GM12878 (cell line): ENCODE measurements at regions not wholly inside any gene's neighbourhood (a gene's known extent, or its start where the extent isn't known, plus 50 kb on each side); places are given as distances from the start of the nearest gene placed in this dataset.

Experiments used
- ATAC-seq: fragments of 200-7000 bp; cut with Tn5 transposase; 3 replicates; pipeline ENCODE4 v1.9.1; 2020; ENCODE audit warnings: mild to moderate bottlenecking, moderate library complexity
- BruUV-seq: library from RNA; stranded (reverse); fragments of 400-500 nt; replicated peaks from 2 replicates; lab custom pipeline; 2021; lab: Mats Ljungman, UMichigan
- CTCF ChIA-PET: fragments of 300-600 bp; sonication (Branson Sonifier 250); formaldehyde crosslinking; extraction: SDS; loops from one replicate; lab custom pipeline; 2021; ENCODE audit warnings: inconsistent platforms; lab: Yijun Ruan, JAX
- POLR2A ChIA-PET: fragments of 350-600 bp; formaldehyde crosslinking; extraction: SDS; loops from one replicate; lab custom pipeline; 2021; ENCODE audit warnings: inconsistent platforms; lab: Charles Lee
- RAD21 ChIA-PET: fragments of 300-600 bp; sonication (Branson Sonifier 250); formaldehyde crosslinking; loops from one replicate; lab custom pipeline; 2023; ENCODE audit warnings: antibody characterized with exemption; ENCODE audit not compliant: unreplicated experiment; lab: Charles Lee
- SMC1A ChIA-PET: fragments of 300-600 bp; sonication (Branson Sonifier 250); formaldehyde crosslinking; loops from one replicate; lab custom pipeline; 2023; ENCODE audit not compliant: unreplicated experiment, uncharacterized antibody; lab: Charles Lee
- DNase-seq: peaks from one replicate; pipeline ENCODE4 v3.0.0-alpha.2; 2011; ENCODE audit warnings: low read depth, low spot score
- FAIRE-seq: peaks from 3 replicates; lab custom pipeline; 2011; peaks lifted over from hg19 to GRCh38; lab: Jason Lieb, UNC
- H2AFZ ChIP-seq: 2 replicates; pipeline ENCODE4 v1.6.0; 2011; ENCODE audit warnings: low read depth, low read length, control low read depth; ENCODE audit not compliant: control insufficient read depth
- H3K27ac ChIP-seq: 2 replicates; pipeline ENCODE4 v1.5.1; 2011; ENCODE audit warnings: control low read depth; ENCODE audit not compliant: control insufficient read depth, insufficient read depth
- H3K27me3 ChIP-seq, 2 experiments: replicated peaks in 1 of 2; 2 replicates each; pipeline versions ENCODE4 v1.6.0 to v1.6.1; 2011; ENCODE audit warnings: low read length in 1 of 2; ENCODE audit not compliant: control insufficient read depth in 2 of 2, insufficient read depth in 2 of 2
- H3K36me3 ChIP-seq, 2 experiments: 2 replicates each; pipeline ENCODE4 v1.5.1; 2011; ENCODE audit warnings: low read length in 1 of 2; ENCODE audit not compliant: control insufficient read depth in 2 of 2, insufficient read depth in 2 of 2
- H3K4me1 ChIP-seq: 2 replicates; pipeline ENCODE4 v1.6.1; 2011; ENCODE audit warnings: mild to moderate bottlenecking, low read length, moderate library complexity, mixed read lengths; ENCODE audit not compliant: control insufficient read depth, insufficient read depth
- H3K4me2 ChIP-seq: 2 replicates; pipeline ENCODE4 v1.6.0; 2011; ENCODE audit warnings: control low read depth; ENCODE audit not compliant: control insufficient read depth, insufficient read depth
- H3K4me3 ChIP-seq: fragments of 200-600 bp; sonication (generic); 2 replicates; pipeline ENCODE4 v1.5.1; 2016
- H3K79me2 ChIP-seq: 2 replicates; pipeline ENCODE4 v1.6.0; 2011; ENCODE audit warnings: low read length; ENCODE audit not compliant: control insufficient read depth, insufficient read depth
- H3K9ac ChIP-seq: 2 replicates; pipeline ENCODE4 v1.8.0; 2011; ENCODE audit warnings: low read length, control low read depth, mixed read lengths; ENCODE audit not compliant: control insufficient read depth, insufficient read depth
- H3K9me3 ChIP-seq: replicated peaks from 3 replicates; pipeline ENCODE4 v1.5.1; 2011; ENCODE audit warnings: mild to moderate bottlenecking, low read length; ENCODE audit not compliant: control insufficient read depth, insufficient read depth
- H4K20me1 ChIP-seq: 2 replicates; pipeline ENCODE4 v1.6.0; 2011; ENCODE audit not compliant: control insufficient read depth, insufficient read depth
- ASH2L ChIP-seq: fragments of 300-600, 200-600 bp; sonication (generic); IDR thresholded peaks from 2 replicates; pipeline ENCODE4 v1.6.1; 2017; ENCODE audit warnings: low read depth, mild to moderate bottlenecking, borderline replicate concordance
- CREM ChIP-seq: IDR thresholded peaks from 2 replicates; pipeline ENCODE4 v1.6.1; 2014; ENCODE audit warnings: antibody characterized with exemption, low read depth
- FOS ChIP-seq: IDR thresholded peaks from 3 replicates; pipeline ENCODE4 v1.6.1; 2011; ENCODE audit warnings: borderline replicate concordance; ENCODE audit not compliant: insufficient read length; ENCODE audit errors: extremely low read depth
- GATAD2B ChIP-seq: fragments of 450-650 bp; conservative IDR thresholded peaks from 2 replicates; pipeline ENCODE4 v1.6.1; 2017; ENCODE audit warnings: low read depth, mild to moderate bottlenecking, moderate library complexity
- IRF5 ChIP-seq: fragments of 450-650 bp; IDR thresholded peaks from 2 replicates; pipeline ENCODE4 v1.6.1; 2017; ENCODE audit warnings: borderline replicate concordance
- KDM1A ChIP-seq: fragments of 200-600 bp; sonication (generic); IDR thresholded peaks from 2 replicates; pipeline ENCODE4 v1.6.1; 2016; ENCODE audit warnings: borderline replicate concordance
- KLF5 ChIP-seq: fragments of 450-650 bp; IDR thresholded peaks from 2 replicates; pipeline ENCODE4 v1.6.1; 2014; ENCODE audit warnings: mild to moderate bottlenecking; ENCODE audit not compliant: partially characterized antibody
- MTA2 ChIP-seq: fragments of 450-650 bp; IDR thresholded peaks from 2 replicates; pipeline ENCODE4 v1.6.1; 2016; ENCODE audit warnings: low read depth, mild to moderate bottlenecking, moderate library complexity
- NR2F1 ChIP-seq: fragments of 450-650 bp; conservative IDR thresholded peaks from 2 replicates; pipeline ENCODE4 v1.6.1; 2017; ENCODE audit warnings: mild to moderate bottlenecking
- PBX3 ChIP-seq: IDR thresholded peaks from 2 replicates; pipeline ENCODE4 v1.6.1; 2011; ENCODE audit warnings: mild to moderate bottlenecking, low read depth, low read length, moderate library complexity; ENCODE audit not compliant: insufficient replicate concordance
- PKNOX1 ChIP-seq: fragments of 450-650 bp; IDR thresholded peaks from 2 replicates; pipeline ENCODE4 v1.6.1; 2016; ENCODE audit warnings: mild to moderate bottlenecking
- RELA ChIP-seq: fragments of 450-650 bp; IDR thresholded peaks from 2 replicates; pipeline ENCODE4 v1.8.0; 2014; ENCODE audit warnings: borderline replicate concordance; ENCODE audit not compliant: partially characterized antibody
- REST ChIP-seq: IDR thresholded peaks from 2 replicates; pipeline ENCODE4 v1.6.1; 2012; ENCODE audit warnings: mild to moderate bottlenecking, low read depth, low read length
- SMAD5 ChIP-seq: IDR thresholded peaks from 2 replicates; pipeline ENCODE4 v1.6.1; 2016; ENCODE audit warnings: antibody characterized with exemption, low read depth
- SMARCA5 ChIP-seq: fragments of 450-650 bp; IDR thresholded peaks from 2 replicates; pipeline ENCODE4 v1.6.1; 2017; ENCODE audit warnings: mild to moderate bottlenecking
- SMC3 ChIP-seq: IDR thresholded peaks from 2 replicates; pipeline ENCODE4 v1.6.1; 2011; ENCODE audit warnings: low read length, improper control_type of control experiment, borderline replicate concordance
- WGBS: methylation state at CpG from one replicate; pipeline ENCODE4 v1.1.6; 2016; ENCODE audit warnings: low lambda C conversion rate; ENCODE audit not compliant: insufficient replicate concordance, insufficient coverage; ENCODE audit errors: missing lambda C conversion rate; 5-methylcytosine and 5-hydroxymethylcytosine counted together
- in situ Hi-C: fragments of 300-500 bp; cut with MboI; formaldehyde crosslinking; loops from 9 replicates; pipeline ENCODE4 v1.14.3; 2018; ENCODE audit warnings: mixed read lengths
- intact Hi-C: fragments of 100-400 bp; cut with micrococcal nuclease; formaldehyde crosslinking; loops from one replicate; pipeline ENCODE4 v1.14.2; 2022; ENCODE audit not compliant: unreplicated experiment

GRCh38 chrX:140866446-140866845, 135.9 kb upstream of the SPANXB1 start:
- H3K27me3 ChIP-seq, result no peaks in the 10 kb centered on the region
- TF ChIP-seq KDM1A (no peak), NR2F1 (no peak), CREM (no peak), SMARCA5 (no peak), PBX3 (no peak), MTA2 (no peak), SMAD5 (no peak), KLF5 (no peak), ASH2L (no peak), GATAD2B (no peak), PKNOX1 (no peak), IRF5 (no peak), SMC3 (no peak), FOS (no peak), REST (no peak), RELA (no peak)
- H3K4me2 ChIP-seq, result no peak overlapping the region
- in situ Hi-C loops (no loop called here), intact Hi-C loops (no loop called here)
- H3K36me3 ChIP-seq, result no peaks in the 10 kb centered on the region
- no peak overlapping the region for H3K27ac ChIP-seq
- no TSS peak for BruUV-seq
- H3K9me3 ChIP-seq, result no peaks in the 10 kb centered on the region
- ChIA-PET POLR2A (no interaction called here), CTCF (no interaction called here), RAD21 (no interaction called here), SMC1A (no interaction called here)
- H3K4me1 ChIP-seq, result no peaks in the 10 kb centered on the region
- no peak for DNase-seq
- no peak for FAIRE-seq
- 39% methylated on average over 1 of the region's 1 CpG for WGBS
- no peaks in the 10 kb centered on the region for H4K20me1 ChIP-seq
- H3K9ac ChIP-seq, result no peak overlapping the region
- H3K4me3 ChIP-seq, result no peak overlapping the region
- ATAC-seq, result no peak
- H3K79me2 ChIP-seq, result no peaks in the 10 kb centered on the region
- H2AFZ ChIP-seq, result no peak overlapping the region
